HepG2 (cell line): ENCODE measurements at regions not wholly inside any gene's neighbourhood (a gene's known extent, or its start where the extent isn't known, plus 50 kb on each side); places are given as distances from the start of the nearest gene placed in this dataset.

Experiments
- ATAC-seq: fragments of 200-7000 bp; cut with Tn5 transposase; 3 replicates; pipeline ENCODE4 v1.9.1; 2020; ENCODE audit warnings: mild to moderate bottlenecking, moderate library complexity
- BruUV-seq: library from RNA; stranded (reverse); fragments of 400-500 nt; replicated peaks from 2 replicates; lab custom pipeline; 2021; lab: Mats Ljungman, UMichigan
- CTCF ChIA-PET: fragments of 300-600 bp; formaldehyde crosslinking; extraction: SDS; loops from one replicate; lab custom pipeline; 2021; ENCODE audit warnings: low total read pairs, inconsistent platforms, low intra/inter-chr PET ratio; lab: Yijun Ruan, JAX
- POLR2A ChIA-PET: fragments of 350-600 bp; sonication (Branson Sonifier 250); formaldehyde crosslinking; loops from one replicate; lab custom pipeline; 2020; ENCODE audit warnings: antibody characterized with exemption, inconsistent platforms; lab: Yijun Ruan, JAX
- DNase-seq: peaks from one replicate; pipeline ENCODE4 v3.0.0-alpha.2; 2015; ENCODE audit warnings: low spot score
- FAIRE-seq: peaks from 3 replicates; lab custom pipeline; 2011; peaks lifted over from hg19 to GRCh38; lab: Jason Lieb, UNC
- H2AFZ ChIP-seq: one replicate; pipeline ENCODE4 v1.6.1; 2011; ENCODE audit warnings: low read length, inconsistent platforms
- H3K27ac ChIP-seq: fragments of 300-600 bp; 3 replicates; pipeline ENCODE4 v1.8.0; 2011; ENCODE audit warnings: mixed run types, mild to moderate bottlenecking, mixed read lengths, low read length, inconsistent platforms; ENCODE audit not compliant: insufficient read depth; ENCODE audit errors: extremely low read length
- H3K27me3 ChIP-seq, 2 experiments: fragments of 200-600 bp in 1 of 2; 2 replicates in 1 of 2; 3 replicates in 1 of 2; pipeline versions ENCODE4 v1.6.0 to v1.8.0; 2011; ENCODE audit warnings: low read length in 2 of 2, mild to moderate bottlenecking in 2 of 2, moderate library complexity in 2 of 2, inconsistent platforms in 1 of 2; ENCODE audit not compliant: insufficient read depth in 2 of 2, control insufficient read depth in 1 of 2
- H3K36me3 ChIP-seq, 2 experiments: fragments of 200-600 bp in 1 of 2; replicated peaks in 1 of 2; 2 replicates in 1 of 2; 3 replicates in 1 of 2; pipeline versions ENCODE4 v1.5.1 to v1.8.0; 2011; ENCODE audit warnings: low read length in 2 of 2, inconsistent platforms in 1 of 2; ENCODE audit not compliant: insufficient read depth in 2 of 2, control insufficient read depth in 1 of 2
- H3K4me1 ChIP-seq: 2 replicates; pipeline ENCODE4 v1.5.1; 2012; ENCODE audit warnings: low read length, inconsistent platforms; ENCODE audit not compliant: insufficient read depth
- H3K4me2 ChIP-seq: 2 replicates; pipeline ENCODE4 v1.6.0; 2011; ENCODE audit warnings: low read depth, low read length, inconsistent platforms
- H3K4me3 ChIP-seq, 3 experiments: fragments of 200-600 bp in 1 of 3; sonication (generic), shearing (Covaris generic) in 1 of 3; replicated peaks in 1 of 3; 2 replicates each; pipeline ENCODE4 v1.5.1; 2011 to 2016; ENCODE audit warnings: low read length in 3 of 3, inconsistent platforms in 2 of 3, low read depth in 2 of 3, mild to moderate bottlenecking in 2 of 3, control low read depth in 1 of 3, mixed read lengths in 1 of 3; ENCODE audit not compliant: insufficient read depth in 1 of 3
- H3K79me2 ChIP-seq: one replicate; pipeline ENCODE4 v1.6.1; 2011; ENCODE audit warnings: low read length, inconsistent platforms; ENCODE audit not compliant: insufficient read depth
- H3K9ac ChIP-seq: 2 replicates; pipeline ENCODE4 v1.6.0; 2011; ENCODE audit warnings: mild to moderate bottlenecking, low read depth, low read length, inconsistent platforms; ENCODE audit not compliant: insufficient read depth
- H3K9me3 ChIP-seq: 2 replicates; pipeline ENCODE4 v1.5.1; 2012; ENCODE audit warnings: mild to moderate bottlenecking, low read length
- H4K20me1 ChIP-seq: 2 replicates; pipeline ENCODE4 v1.6.0; 2011; ENCODE audit warnings: inconsistent platforms, mild to moderate bottlenecking, low read length, moderate library complexity; ENCODE audit not compliant: insufficient read depth
- CREBL2 ChIP-seq: sonication (generic); formaldehyde crosslinking; IDR thresholded peaks from 2 replicates; pipeline ENCODE4 v1.8.1; 2023; ENCODE audit warnings: missing genetic modification reagents, mild to moderate bottlenecking, borderline replicate concordance
- EZH2 ChIP-seq: conservative IDR thresholded peaks from 2 replicates; pipeline ENCODE4 v1.6.1; 2012; ENCODE audit warnings: mild to moderate bottlenecking, low read depth, low read length, moderate library complexity
- GMEB2 ChIP-seq: IDR thresholded peaks from 2 replicates; pipeline ENCODE4 v1.6.1; 2016; ENCODE audit warnings: missing biosample characterization, missing genetic modification reagents, low read depth
- HOXA3 ChIP-seq: sonication (generic); formaldehyde crosslinking; IDR thresholded peaks from 2 replicates; pipeline ENCODE4 v1.5.0; 2020; ENCODE audit warnings: missing genetic modification reagents
- LCORL ChIP-seq, 2 experiments: fragments of 450-650 bp in 1 of 2; sonication (generic) in 1 of 2; formaldehyde crosslinking in 1 of 2; IDR thresholded peaks; 2 replicates each; pipeline versions ENCODE4 v1.5.0 to v1.6.1; 2017 to 2020; ENCODE audit warnings: antibody characterized with exemption in 1 of 2, missing genetic modification reagents in 1 of 2
- RAD21 ChIP-seq: fragments of 450-650 bp; formaldehyde crosslinking; IDR thresholded peaks from 2 replicates; pipeline ENCODE4 v1.5.0; 2020; ENCODE audit warnings: mild to moderate bottlenecking
- RFXANK ChIP-seq: IDR thresholded peaks from 2 replicates; pipeline ENCODE4 v1.6.1; 2016
- SMARCE1 ChIP-seq: fragments of 450-650 bp; IDR thresholded peaks from 2 replicates; pipeline ENCODE4 v1.6.1; 2017; ENCODE audit warnings: borderline replicate concordance
- TFDP2 ChIP-seq: sonication (generic); formaldehyde crosslinking; IDR thresholded peaks from 2 replicates; pipeline ENCODE4 v1.4.0; 2020; ENCODE audit warnings: missing genetic modification reagents
- TIGD3 ChIP-seq: sonication (generic); formaldehyde crosslinking; IDR thresholded peaks from 2 replicates; pipeline ENCODE4 v1.5.1; 2020; ENCODE audit warnings: mild to moderate bottlenecking, missing genetic modification reagents, borderline replicate concordance
- ZBTB39 ChIP-seq: sonication (generic); formaldehyde crosslinking; IDR thresholded peaks from 2 replicates; pipeline ENCODE4 v1.5.0; 2020; ENCODE audit warnings: missing genetic modification reagents
- ZNF251 ChIP-seq: sonication (generic); formaldehyde crosslinking; IDR thresholded peaks from 2 replicates; pipeline ENCODE4 v1.9.0; 2021; ENCODE audit warnings: mild to moderate bottlenecking, missing genetic modification reagents
- ZNF382 ChIP-seq: sonication (generic); formaldehyde crosslinking; IDR thresholded peaks from 2 replicates; pipeline ENCODE4 v1.5.0; 2020; ENCODE audit warnings: missing genetic modification reagents, mild to moderate bottlenecking, borderline replicate concordance
- ZNF589 ChIP-seq: sonication (generic); formaldehyde crosslinking; conservative IDR thresholded peaks from 2 replicates; pipeline ENCODE4 v1.8.0; 2022; ENCODE audit warnings: mild to moderate bottlenecking, moderate library complexity, missing genetic modification reagents
- WGBS: methylation state at CpG from one replicate; pipeline ENCODE4 v1.1.6; 2017; ENCODE audit warnings: low lambda C conversion rate; 5-methylcytosine and 5-hydroxymethylcytosine counted together
- in situ Hi-C: cut with HindIII; loops from 2 replicates; pipeline ENCODE4 v1.10.0; 2017; ENCODE audit warnings: low pct_unique_long_range_greater_than_20kb; ENCODE audit not compliant: extremely low pct_ligation_motif_present
- intact Hi-C: fragments of 100-400 bp; cut with micrococcal nuclease; formaldehyde crosslinking; loops from one replicate; pipeline ENCODE4 v1.10.0; 2022; ENCODE audit not compliant: unreplicated experiment

- no TSS peak for BruUV-seq
- 10% methylated on average over 7 of the region's 7 CpGs for WGBS
These were observed 78.4 kb upstream of the DISP3 start for GRCh38 chr1:11400567-11400966.

More at GRCh38 chr1:11400567-11400966, 78.4 kb upstream of the DISP3 start:
- H3K4me3 ChIP-seq, result no peak overlapping the region
- in situ Hi-C loops, result no loop called here
- H3K9me3 ChIP-seq, result no peaks in the 10 kb centered on the region
- H3K27ac ChIP-seq, result no peak overlapping the region
- ChIA-PET POLR2A (no interaction called here), CTCF (no interaction called here)
- no peak overlapping the region for H3K4me2 ChIP-seq
- peaks cover 6 to 31% of the 10 kb centered on the region in 2 experiments; a peak in 4 of 5 replicates for H3K27me3 ChIP-seq
- no peak for FAIRE-seq
- no peaks in the 10 kb centered on the region for H4K20me1 ChIP-seq
- H3K9ac ChIP-seq, result no peak overlapping the region
- intact Hi-C loops, result no loop called here
- no peaks in the 10 kb centered on the region for H3K4me1 ChIP-seq
- no peak overlapping the region for H2AFZ ChIP-seq
- TF ChIP-seq ZNF251 (no peak), SMARCE1 (no peak), RAD21 (CRISPR knock-in tag) (no peak), HOXA3 (no peak), GMEB2 (CRISPR knock-in tag) (no peak), RFXANK (no peak), ZNF382 (CRISPR knock-in tag) (no peak), ZBTB39 (CRISPR knock-in tag) (no peak), LCORL (IDR thresholded peaks at IDR 0.05) (no peak), LCORL (CRISPR knock-in tag; IDR thresholded peaks at IDR 0.05) (no peak), EZH2 (no peak), TFDP2 (CRISPR knock-in tag) (no peak), CREBL2 (CRISPR knock-in tag) (no peak), ZNF589 (CRISPR knock-in tag) (no peak), TIGD3 (CRISPR knock-in tag) (no peak)
- H3K79me2 ChIP-seq, result no peaks in the 10 kb centered on the region
- no peak for ATAC-seq
- H3K36me3 ChIP-seq, result no peaks in the 10 kb centered on the region
- no peak for DNase-seq
